ENCODE measurements at regions not wholly inside any gene's neighbourhood (a gene's known extent, or its start where the extent isn't known, plus 50 kb on each side); places are given as distances from the start of the nearest gene placed in this dataset.

DNA sequence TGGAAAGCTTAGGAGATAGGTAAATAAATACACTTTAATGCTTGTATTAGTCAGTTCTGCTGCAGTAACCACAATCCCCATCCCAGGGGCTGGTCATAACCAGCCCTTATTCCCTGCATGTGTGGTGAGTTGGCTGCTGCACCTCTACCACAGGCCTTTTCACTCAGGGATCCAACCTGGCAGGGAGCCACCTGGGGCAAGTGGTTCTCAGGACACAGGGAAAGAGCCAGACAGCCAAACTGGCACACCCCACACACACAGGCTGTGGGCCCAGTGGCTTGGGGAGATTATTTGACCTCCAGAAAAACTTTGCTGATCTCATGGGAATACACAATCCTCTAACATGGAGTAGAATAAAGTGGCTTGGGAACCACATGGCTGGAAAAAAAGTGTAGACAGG lies 400.0 kb upstream of the RNF32 start:
- no peak for FAIRE-seq
- DNase-seq (ENCODE audit: low spot score), result no peak
- intact Hi-C loops (cut with micrococcal nuclease; ENCODE audit: unreplicated experiment), result no loop called here
- BruUV-seq (replicated peaks), result no TSS peak
- Histone ChIP-seq H3K79me2 (ENCODE audit: insufficient read depth, low read length) (no peaks in the 10 kb centered on the region), H3K27ac (ENCODE audit: extremely low read length, insufficient read depth, low read length) (no peak overlapping the region), H3K9me3 (ENCODE audit: low read length) (no peaks in the 10 kb centered on the region), H3K36me3 (replicated peaks in 1 of 2; ENCODE audit: control insufficient read depth in 1 of 2, insufficient read depth in 2 of 2, low read length in 2 of 2) (no peaks in the 10 kb centered on the region), H3K4me3 (replicated peaks in 1 of 3; ENCODE audit: insufficient read depth in 1 of 3, low read depth in 2 of 3, low read length in 3 of 3) (no peak overlapping the region), H4K20me1 (ENCODE audit: insufficient read depth, low read length) (no peaks in the 10 kb centered on the region), H3K4me2 (ENCODE audit: low read depth, low read length) (no peak overlapping the region), H3K27me3 (ENCODE audit: control insufficient read depth in 1 of 2, insufficient read depth in 2 of 2, low read length in 2 of 2) (peaks cover 0 to 24% of the 10 kb centered on the region in 2 experiments; a peak in 2 of 5 replicates), H2AFZ (ENCODE audit: low read length) (no peak overlapping the region), H3K9ac (ENCODE audit: insufficient read depth, low read depth, low read length) (no peak overlapping the region), H3K4me1 (ENCODE audit: insufficient read depth, low read length) (no peaks in the 10 kb centered on the region)
- TF ChIP-seq, protein P1, sequence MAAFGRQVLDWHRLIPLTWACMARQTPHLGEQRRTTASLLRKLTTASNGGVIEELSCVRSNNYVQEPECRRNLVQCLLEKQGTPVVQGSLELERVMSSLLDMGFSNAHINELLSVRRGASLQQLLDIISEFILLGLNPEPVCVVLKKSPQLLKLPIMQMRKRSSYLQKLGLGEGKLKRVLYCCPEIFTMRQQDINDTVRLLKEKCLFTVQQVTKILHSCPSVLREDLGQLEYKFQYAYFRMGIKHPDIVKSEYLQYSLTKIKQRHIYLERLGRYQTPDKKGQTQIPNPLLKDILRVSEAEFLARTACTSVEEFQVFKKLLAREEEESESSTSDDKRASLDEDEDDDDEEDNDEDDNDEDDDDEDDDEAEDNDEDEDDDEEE (CRISPR knock-in tag; IDR thresholded peaks at IDR 0.05), result no peak
- TF ChIP-seq ZNF331 (CRISPR knock-in tag; IDR thresholded peaks at IDR 0.05) (no peak), MXD4 (CRISPR knock-in tag; IDR thresholded peaks at IDR 0.05) (no peak), SPEN (CRISPR knock-in tag; IDR thresholded peaks at IDR 0.05; ENCODE audit: low read depth) (no peak), RBM22 (optimal IDR thresholded peaks at IDR 0.05; ENCODE audit: low read length) (no peak), HDAC2 (CRISPR knock-in tag; IDR thresholded peaks at IDR 0.05) (no peak), KAT8 (CRISPR knock-in tag; IDR thresholded peaks at IDR 0.05) (no peak), CENPT (CRISPR knock-in tag; IDR thresholded peaks at IDR 0.05; ENCODE audit: low read depth) (no peak), TEAD3 (CRISPR knock-in tag; optimal IDR thresholded peaks at IDR 0.05; ENCODE audit: borderline replicate concordance) (no peak), HDAC1 (CRISPR knock-in tag; IDR thresholded peaks at IDR 0.05) (no peak), HMG20B (CRISPR knock-in tag; conservative IDR thresholded peaks at IDR 0.05) (no peak), CHD4 (IDR thresholded peaks at IDR 0.05; ENCODE audit: borderline replicate concordance, low read length) (no peak), FOXJ3 (CRISPR knock-in tag; IDR thresholded peaks at IDR 0.05; ENCODE audit: borderline replicate concordance) (no peak), ZNF776 (CRISPR knock-in tag; IDR thresholded peaks at IDR 0.05) (no peak)
- TF ChIP-seq, protein P2, sequence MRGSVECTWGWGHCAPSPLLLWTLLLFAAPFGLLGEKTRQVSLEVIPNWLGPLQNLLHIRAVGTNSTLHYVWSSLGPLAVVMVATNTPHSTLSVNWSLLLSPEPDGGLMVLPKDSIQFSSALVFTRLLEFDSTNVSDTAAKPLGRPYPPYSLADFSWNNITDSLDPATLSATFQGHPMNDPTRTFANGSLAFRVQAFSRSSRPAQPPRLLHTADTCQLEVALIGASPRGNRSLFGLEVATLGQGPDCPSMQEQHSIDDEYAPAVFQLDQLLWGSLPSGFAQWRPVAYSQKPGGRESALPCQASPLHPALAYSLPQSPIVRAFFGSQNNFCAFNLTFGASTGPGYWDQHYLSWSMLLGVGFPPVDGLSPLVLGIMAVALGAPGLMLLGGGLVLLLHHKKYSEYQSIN (CRISPR knock-in tag; IDR thresholded peaks at IDR 0.05; ENCODE audit: borderline replicate concordance), result no peak
- TF ChIP-seq, protein P3, sequence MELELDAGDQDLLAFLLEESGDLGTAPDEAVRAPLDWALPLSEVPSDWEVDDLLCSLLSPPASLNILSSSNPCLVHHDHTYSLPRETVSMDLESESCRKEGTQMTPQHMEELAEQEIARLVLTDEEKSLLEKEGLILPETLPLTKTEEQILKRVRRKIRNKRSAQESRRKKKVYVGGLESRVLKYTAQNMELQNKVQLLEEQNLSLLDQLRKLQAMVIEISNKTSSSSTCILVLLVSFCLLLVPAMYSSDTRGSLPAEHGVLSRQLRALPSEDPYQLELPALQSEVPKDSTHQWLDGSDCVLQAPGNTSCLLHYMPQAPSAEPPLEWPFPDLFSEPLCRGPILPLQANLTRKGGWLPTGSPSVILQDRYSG (CRISPR knock-in tag; IDR thresholded peaks at IDR 0.05), result no peak
- TF ChIP-seq, protein P4, sequence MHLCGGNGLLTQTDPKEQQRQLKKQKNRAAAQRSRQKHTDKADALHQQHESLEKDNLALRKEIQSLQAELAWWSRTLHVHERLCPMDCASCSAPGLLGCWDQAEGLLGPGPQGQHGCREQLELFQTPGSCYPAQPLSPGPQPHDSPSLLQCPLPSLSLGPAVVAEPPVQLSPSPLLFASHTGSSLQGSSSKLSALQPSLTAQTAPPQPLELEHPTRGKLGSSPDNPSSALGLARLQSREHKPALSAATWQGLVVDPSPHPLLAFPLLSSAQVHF (CRISPR knock-in tag; IDR thresholded peaks at IDR 0.05), result no peak
- TF ChIP-seq, protein P5, sequence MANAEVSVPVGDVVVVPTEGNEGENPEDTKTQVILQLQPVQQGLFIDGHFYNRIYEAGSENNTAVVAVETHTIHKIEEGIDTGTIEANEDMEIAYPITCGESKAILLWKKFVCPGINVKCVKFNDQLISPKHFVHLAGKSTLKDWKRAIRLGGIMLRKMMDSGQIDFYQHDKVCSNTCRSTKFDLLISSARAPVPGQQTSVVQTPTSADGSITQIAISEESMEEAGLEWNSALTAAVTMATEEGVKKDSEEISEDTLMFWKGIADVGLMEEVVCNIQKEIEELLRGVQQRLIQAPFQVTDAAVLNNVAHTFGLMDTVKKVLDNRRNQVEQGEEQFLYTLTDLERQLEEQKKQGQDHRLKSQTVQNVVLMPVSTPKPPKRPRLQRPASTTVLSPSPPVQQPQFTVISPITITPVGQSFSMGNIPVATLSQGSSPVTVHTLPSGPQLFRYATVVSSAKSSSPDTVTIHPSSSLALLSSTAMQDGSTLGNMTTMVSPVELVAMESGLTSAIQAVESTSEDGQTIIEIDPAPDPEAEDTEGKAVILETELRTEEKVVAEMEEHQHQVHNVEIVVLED (CRISPR knock-in tag; IDR thresholded peaks at IDR 0.05; ENCODE audit: borderline replicate concordance), result no peak
- CTCF ChIA-PET (ENCODE audit: low intra/inter-chr PET ratio, low total read pairs), result no interaction called here
- POLR2A ChIA-PET, result no interaction called here
- ATAC-seq, result no peak
- in situ Hi-C loops (cut with HindIII; ENCODE audit: extremely low pct_ligation_motif_present, low pct_unique_long_range_greater_than_20kb), result no loop called here

All from HepG2 (cell line).